ENCODE measurements at regions not wholly inside any gene's neighbourhood (a gene's known extent, or its start where the extent isn't known, plus 50 kb on each side); places are given as distances from the start of the nearest gene placed in this dataset.

DNA sequence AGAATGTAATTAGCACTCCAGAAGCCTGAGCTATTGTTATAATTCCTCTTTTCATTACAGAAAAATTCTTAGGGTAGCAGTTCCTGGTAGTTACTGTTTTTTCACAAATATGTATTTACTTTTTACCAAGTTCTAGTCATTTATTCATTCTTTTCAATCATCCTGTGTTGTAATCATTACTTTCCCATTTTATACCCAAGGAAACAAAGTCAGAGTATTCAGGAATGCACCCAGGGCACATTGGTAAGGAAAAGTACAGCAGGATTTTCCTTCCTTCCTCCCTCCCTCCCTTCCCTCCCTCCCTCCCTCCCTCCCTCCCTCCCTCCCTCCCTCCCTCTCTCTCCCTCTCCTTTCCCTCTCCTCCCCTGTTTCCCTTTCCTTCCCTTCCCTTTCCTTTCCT, 115.9 kb upstream of the RBFOX1 start:
- TF ChIP-seq, protein P1, sequence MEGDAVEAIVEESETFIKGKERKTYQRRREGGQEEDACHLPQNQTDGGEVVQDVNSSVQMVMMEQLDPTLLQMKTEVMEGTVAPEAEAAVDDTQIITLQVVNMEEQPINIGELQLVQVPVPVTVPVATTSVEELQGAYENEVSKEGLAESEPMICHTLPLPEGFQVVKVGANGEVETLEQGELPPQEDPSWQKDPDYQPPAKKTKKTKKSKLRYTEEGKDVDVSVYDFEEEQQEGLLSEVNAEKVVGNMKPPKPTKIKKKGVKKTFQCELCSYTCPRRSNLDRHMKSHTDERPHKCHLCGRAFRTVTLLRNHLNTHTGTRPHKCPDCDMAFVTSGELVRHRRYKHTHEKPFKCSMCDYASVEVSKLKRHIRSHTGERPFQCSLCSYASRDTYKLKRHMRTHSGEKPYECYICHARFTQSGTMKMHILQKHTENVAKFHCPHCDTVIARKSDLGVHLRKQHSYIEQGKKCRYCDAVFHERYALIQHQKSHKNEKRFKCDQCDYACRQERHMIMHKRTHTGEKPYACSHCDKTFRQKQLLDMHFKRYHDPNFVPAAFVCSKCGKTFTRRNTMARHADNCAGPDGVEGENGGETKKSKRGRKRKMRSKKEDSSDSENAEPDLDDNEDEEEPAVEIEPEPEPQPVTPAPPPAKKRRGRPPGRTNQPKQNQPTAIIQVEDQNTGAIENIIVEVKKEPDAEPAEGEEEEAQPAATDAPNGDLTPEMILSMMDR (optimal IDR thresholded peaks at IDR 0.05 in 1 of 3, IDR thresholded peaks at IDR 0.05 in 1 of 3, conservative IDR thresholded peaks at IDR 0.05 in 1 of 3; ENCODE audit: extremely low read depth in 1 of 3, insufficient read depth in 2 of 3, low read length in 3 of 3), result no peak
- no peak for TF ChIP-seq EZH2 (IDR thresholded peaks at IDR 0.05; ENCODE audit: low read length)

Data from keratinocyte (primary cell).